Activated CD8-positive, alpha-beta T cell treated with anti-CD3 and anti-CD28 coated beads for 36 hours (primary cell): ENCODE measurements at regions not wholly inside any gene's neighbourhood (a gene's known extent, or its start where the extent isn't known, plus 50 kb on each side); places are given as distances from the start of the nearest gene placed in this dataset.

Source experiments
- ATAC-seq: fragments of 200-7000 bp; cut with Tn5 transposase; one replicate; pipeline ENCODE4 v1.10.0; 2021; ENCODE audit warnings: mild to moderate bottlenecking, moderate library complexity
- CTCF ChIA-PET: fragments of 350-600 bp; sonication (Branson Sonifier 250); formaldehyde crosslinking; loops from one replicate; lab custom pipeline; 2021; ENCODE audit warnings: antibody characterized with exemption; lab: Charles Lee
- POLR2A ChIA-PET: fragments of 350-600 bp; sonication (Branson Sonifier 250); formaldehyde crosslinking; loops from one replicate; lab custom pipeline; 2021; ENCODE audit warnings: antibody characterized with exemption; lab: Charles Lee
- DNase-seq: peaks from one replicate; pipeline ENCODE4 v3.0.0-alpha.2; 2020
- H3K27ac Mint-ChIP-seq: one replicate; pipeline ENCODE4 v1.8.0; 2021; ENCODE audit warnings: mild to moderate bottlenecking, mixed read lengths
- H3K27me3 Mint-ChIP-seq: one replicate; pipeline ENCODE4 v1.8.0; 2021; ENCODE audit warnings: mixed read lengths
- H3K36me3 Mint-ChIP-seq: one replicate; pipeline ENCODE4 v1.8.0; 2021; ENCODE audit warnings: low read depth, mixed read lengths
- H3K4me1 Mint-ChIP-seq: one replicate; pipeline ENCODE4 v1.8.0; 2021; ENCODE audit warnings: low read depth, mixed read lengths
- H3K4me3 Mint-ChIP-seq: one replicate; pipeline ENCODE4 v1.8.0; 2021; ENCODE audit warnings: mild to moderate bottlenecking, moderate library complexity, mixed read lengths
- H3K9me3 Mint-ChIP-seq: one replicate; pipeline ENCODE4 v1.8.0; 2021; ENCODE audit warnings: mixed read lengths
- intact Hi-C: fragments of 100-400 bp; cut with micrococcal nuclease; formaldehyde crosslinking; loops from one replicate; pipeline ENCODE4 v1.10.0; 2022
- TF ChIP-seq, protein P1 (sequence below): fragments of 200-600 bp; IDR thresholded peaks from one replicate; pipeline ENCODE4 v1.8.0; 2022; ENCODE audit warnings: antibody characterized with exemption, mild to moderate bottlenecking

GRCh38 chr3:14273901-14274611 lies 95.4 kb downstream of the LSM3 start:
- POLR2A ChIA-PET: no interaction called here
- Mint-ChIP-seq H3K4me1 (no peaks in the 10 kb centered on the region), H3K27ac (no peak overlapping the region), H3K4me3 (no peak overlapping the region), H3K36me3 (no peaks in the 10 kb centered on the region), H3K27me3 (no peaks in the 10 kb centered on the region), H3K9me3 (no peaks in the 10 kb centered on the region)
- intact Hi-C loops: no loop called here
- TF ChIP-seq, protein P1, sequence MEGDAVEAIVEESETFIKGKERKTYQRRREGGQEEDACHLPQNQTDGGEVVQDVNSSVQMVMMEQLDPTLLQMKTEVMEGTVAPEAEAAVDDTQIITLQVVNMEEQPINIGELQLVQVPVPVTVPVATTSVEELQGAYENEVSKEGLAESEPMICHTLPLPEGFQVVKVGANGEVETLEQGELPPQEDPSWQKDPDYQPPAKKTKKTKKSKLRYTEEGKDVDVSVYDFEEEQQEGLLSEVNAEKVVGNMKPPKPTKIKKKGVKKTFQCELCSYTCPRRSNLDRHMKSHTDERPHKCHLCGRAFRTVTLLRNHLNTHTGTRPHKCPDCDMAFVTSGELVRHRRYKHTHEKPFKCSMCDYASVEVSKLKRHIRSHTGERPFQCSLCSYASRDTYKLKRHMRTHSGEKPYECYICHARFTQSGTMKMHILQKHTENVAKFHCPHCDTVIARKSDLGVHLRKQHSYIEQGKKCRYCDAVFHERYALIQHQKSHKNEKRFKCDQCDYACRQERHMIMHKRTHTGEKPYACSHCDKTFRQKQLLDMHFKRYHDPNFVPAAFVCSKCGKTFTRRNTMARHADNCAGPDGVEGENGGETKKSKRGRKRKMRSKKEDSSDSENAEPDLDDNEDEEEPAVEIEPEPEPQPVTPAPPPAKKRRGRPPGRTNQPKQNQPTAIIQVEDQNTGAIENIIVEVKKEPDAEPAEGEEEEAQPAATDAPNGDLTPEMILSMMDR: no peak
- CTCF ChIA-PET: no interaction called here
- no peak for DNase-seq
- ATAC-seq: no peak

GRCh38 chr3:14274612-14274936 lies 96.0 kb downstream of the LSM3 start:
- no peak for DNase-seq
- ATAC-seq: no peak
- CTCF ChIA-PET: interaction anchor here (2.0 kb wide), 1 partner anchor 193 kb away, joined by 13 read pairs; no protein-coding TSS in a partner anchor

GRCh38 chr3:14274999-14275961 lies 96.7 kb downstream of the LSM3 start:
- DNase-seq: peak; percentile 10
- Mint-ChIP-seq H3K27me3 (no peaks in the 10 kb centered on the region), H3K4me3 (no peak overlapping the region), H3K9me3 (no peaks in the 10 kb centered on the region), H3K4me1 (no peaks in the 10 kb centered on the region), H3K36me3 (no peaks in the 10 kb centered on the region), H3K27ac (no peak overlapping the region)
- TF ChIP-seq, protein P1: no peak
- ChIA-PET POLR2A (no interaction called here), CTCF (interaction anchor here (1.0 to 2.0 kb wide), 2 partner anchors 187 to 192 kb away, joined by 3 to 13 read pairs; no protein-coding TSS in a partner anchor)
- peak; percentile 45 for ATAC-seq
- intact Hi-C loops: no loop called here

More at GRCh38 chr3:14274612-14274936, 96.0 kb downstream of the LSM3 start:
- POLR2A ChIA-PET: no interaction called here
- Mint-ChIP-seq H3K9me3 (no peaks in the 10 kb centered on the region), H3K27ac (no peak overlapping the region), H3K27me3 (no peaks in the 10 kb centered on the region), H3K36me3 (no peaks in the 10 kb centered on the region), H3K4me3 (no peak overlapping the region), H3K4me1 (no peaks in the 10 kb centered on the region)
- intact Hi-C loops: no loop called here
- TF ChIP-seq, protein P1: no peak

GRCh38 chr3:14275962-14276909 lies 97.6 kb downstream of the LSM3 start:
- Mint-ChIP-seq H3K27ac (no peak overlapping the region), H3K9me3 (no peaks in the 10 kb centered on the region), H3K4me3 (no peak overlapping the region), H3K4me1 (no peaks in the 10 kb centered on the region), H3K27me3 (no peaks in the 10 kb centered on the region), H3K36me3 (no peaks in the 10 kb centered on the region)
- TF ChIP-seq, protein P1: no peak
- no peak for ATAC-seq
- no peak for DNase-seq
- intact Hi-C loops: no loop called here
- ChIA-PET CTCF (interaction anchor here (0.6 to 2.0 kb wide), 5 partner anchors 15 to 191 kb away, joined by 3 to 13 read pairs (median 3); no protein-coding TSS in a partner anchor), POLR2A (no interaction called here)
